Cardiac fibroblast (primary cell): ENCODE measurements at regions not wholly inside any gene's neighbourhood (a gene's known extent, or its start where the extent isn't known, plus 50 kb on each side); places are given as distances from the start of the nearest gene placed in this dataset.
"Not testable (repeated sequence)": the region's sequence is repeated elsewhere in the genome, so short reads cannot be mapped to it uniquely, and the experiment has no call there.

Experiments
- DNase-seq, 2 donors: peaks; one replicate each; pipeline versions ENCODE4 v3.0.0 to v3.0.0-alpha.2; 2010; ENCODE audit warnings: low read depth in 2 of 2
- H3K4me3 ChIP-seq, 2 donors: replicated peaks in 1 of 2; 1 replicate in 1 of 2; 2 replicates in 1 of 2; pipeline ENCODE4 v1.5.1; 2011; ENCODE audit warnings: low read depth in 2 of 2, low read length in 2 of 2, mild to moderate bottlenecking in 2 of 2, moderate library complexity in 1 of 2
- TF ChIP-seq, protein P1 (sequence below): IDR thresholded peaks from one replicate; pipeline ENCODE4 v1.5.1; 2011; ENCODE audit warnings: low read depth, mild to moderate bottlenecking, low read length, inconsistent platforms

DNA sequence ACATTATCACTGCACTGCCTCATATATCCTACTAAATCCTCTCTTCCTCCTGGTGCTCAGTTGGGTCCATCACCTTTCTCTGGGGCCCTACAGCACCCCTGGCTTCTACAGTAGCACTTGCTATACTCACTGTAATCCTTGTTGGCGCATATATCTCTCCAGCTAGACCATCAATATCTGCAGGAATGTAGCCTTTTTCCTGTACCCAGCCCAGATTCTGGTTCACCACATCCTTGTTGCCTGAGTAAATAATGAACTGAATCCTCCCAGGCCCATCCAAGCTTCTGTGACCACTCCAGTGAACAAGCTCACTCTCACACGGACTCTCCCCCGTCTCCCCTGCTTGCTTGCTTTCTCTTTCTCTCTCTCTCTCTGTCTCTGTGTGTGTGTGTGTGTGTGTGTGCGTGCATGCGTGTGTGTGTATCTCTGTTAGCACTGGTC lies 62.5 kb upstream of the LIPC start:
- DNase-seq, result peak; percentile 41 to 52
- TF ChIP-seq, protein P1, sequence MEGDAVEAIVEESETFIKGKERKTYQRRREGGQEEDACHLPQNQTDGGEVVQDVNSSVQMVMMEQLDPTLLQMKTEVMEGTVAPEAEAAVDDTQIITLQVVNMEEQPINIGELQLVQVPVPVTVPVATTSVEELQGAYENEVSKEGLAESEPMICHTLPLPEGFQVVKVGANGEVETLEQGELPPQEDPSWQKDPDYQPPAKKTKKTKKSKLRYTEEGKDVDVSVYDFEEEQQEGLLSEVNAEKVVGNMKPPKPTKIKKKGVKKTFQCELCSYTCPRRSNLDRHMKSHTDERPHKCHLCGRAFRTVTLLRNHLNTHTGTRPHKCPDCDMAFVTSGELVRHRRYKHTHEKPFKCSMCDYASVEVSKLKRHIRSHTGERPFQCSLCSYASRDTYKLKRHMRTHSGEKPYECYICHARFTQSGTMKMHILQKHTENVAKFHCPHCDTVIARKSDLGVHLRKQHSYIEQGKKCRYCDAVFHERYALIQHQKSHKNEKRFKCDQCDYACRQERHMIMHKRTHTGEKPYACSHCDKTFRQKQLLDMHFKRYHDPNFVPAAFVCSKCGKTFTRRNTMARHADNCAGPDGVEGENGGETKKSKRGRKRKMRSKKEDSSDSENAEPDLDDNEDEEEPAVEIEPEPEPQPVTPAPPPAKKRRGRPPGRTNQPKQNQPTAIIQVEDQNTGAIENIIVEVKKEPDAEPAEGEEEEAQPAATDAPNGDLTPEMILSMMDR, result no peak
- no peak overlapping the region for H3K4me3 ChIP-seq

DNA sequence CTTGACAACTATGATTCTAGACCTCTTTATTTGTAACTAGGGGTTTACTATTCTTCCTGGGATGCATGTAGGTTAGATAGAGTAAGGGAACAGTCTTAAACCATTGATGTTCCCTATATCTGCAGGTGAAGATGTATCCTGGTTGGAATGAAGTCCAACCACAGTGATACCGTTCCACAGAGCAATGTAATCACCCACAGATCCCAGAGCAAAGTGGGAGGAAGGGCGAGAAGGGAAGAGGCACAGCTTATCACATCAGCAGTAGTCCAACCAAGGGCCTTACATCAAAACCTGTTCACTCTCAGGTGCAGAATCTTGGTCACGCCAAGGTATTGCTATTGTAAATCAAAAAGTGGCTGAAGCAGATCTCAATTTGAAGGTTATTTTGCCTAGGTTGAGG lies 61.8 kb upstream of the LIPC start:
- no peak for DNase-seq
- TF ChIP-seq, protein P1, result no peak
- H3K4me3 ChIP-seq, result no peak overlapping the region

DNA sequence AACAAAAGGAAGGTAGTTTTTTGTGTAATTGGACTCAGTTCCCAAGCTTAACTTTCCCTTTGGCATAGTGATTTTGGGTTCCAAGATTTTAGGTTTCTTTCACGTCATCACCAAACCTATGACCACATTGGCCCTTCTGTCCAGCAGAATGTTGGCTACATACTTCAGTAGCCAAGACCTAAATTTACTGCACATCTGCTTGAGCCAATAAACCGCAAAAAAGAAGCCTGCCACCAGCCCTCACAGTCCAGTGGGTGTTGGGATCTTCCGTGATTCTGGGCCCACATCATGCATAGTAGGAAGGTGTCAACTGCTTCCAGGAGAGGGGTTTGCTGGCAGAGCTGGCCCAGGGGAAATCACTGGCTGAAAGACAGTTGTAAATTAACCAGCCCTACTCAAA lies 57.6 kb upstream of the LIPC start:
- TF ChIP-seq, protein P1, result no peak
- H3K4me3 ChIP-seq, result no peak overlapping the region
- DNase-seq, result no peak

DNA sequence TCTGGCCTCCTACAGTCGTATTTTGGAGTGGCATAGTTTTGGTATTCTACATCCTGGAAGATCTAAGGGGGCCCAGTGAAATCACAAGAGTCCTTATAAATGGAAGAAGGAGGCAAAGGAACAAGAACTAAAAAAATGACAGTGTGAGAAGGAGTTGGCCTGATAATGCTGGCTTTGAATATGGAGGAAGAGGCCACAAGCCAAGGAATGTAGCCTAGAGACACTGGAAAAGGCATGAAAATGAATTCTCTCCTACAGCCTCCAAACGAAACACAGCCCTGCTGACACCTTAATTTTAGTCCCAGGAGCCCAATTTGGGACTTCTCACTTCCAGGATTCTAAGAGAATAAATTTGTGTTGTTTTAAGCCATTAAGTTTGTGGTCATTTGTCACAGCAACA lies 54.6 kb upstream of the LIPC start:
- H3K4me3 ChIP-seq, result no peak overlapping the region

DNA sequence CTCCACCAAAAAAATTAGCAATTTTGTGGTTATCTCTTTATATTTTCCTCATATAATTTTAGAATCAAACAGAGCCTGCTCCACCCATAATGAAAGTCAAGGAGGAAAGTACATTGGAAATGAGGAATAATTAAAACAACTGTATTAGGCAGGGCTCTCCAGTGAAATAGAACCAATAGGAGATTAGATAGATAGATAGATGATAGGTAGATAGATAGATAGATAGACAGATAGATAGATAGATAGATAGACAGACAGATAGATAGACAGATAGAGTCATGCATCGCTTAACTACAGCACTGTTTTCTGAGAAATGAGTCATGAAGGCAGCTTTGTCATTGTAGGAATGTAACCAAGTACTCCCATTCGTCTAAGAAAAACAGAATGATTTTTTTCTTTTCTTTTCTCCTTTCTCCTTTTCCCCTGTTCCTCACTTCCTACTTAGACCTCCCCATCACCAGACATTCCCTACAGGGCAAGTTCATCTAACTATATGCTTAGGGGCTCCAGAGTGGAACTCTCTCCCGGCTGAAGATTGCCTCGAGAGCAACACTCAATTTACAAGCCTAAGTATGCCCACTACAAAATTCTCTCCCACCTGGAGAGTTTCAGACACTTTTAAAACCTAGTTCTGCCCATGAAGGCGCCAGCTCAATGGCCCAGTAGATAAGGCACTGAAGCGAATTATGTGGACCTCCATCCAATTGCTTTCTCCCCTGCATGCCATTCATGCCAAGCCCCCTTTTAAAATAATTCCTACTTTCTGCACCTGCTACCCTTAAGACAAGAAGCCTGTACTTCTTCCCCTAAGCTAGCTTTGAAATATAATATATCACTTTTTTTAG lies 53.3 kb upstream of the LIPC start:
- H3K4me3 ChIP-seq, result no peak overlapping the region
- DNase-seq, result peak in 1 of 2 donors; percentile 62
- TF ChIP-seq, protein P1, result no peak

More for the DNA sequence above, 54.6 kb upstream of the LIPC start:
- no peak for DNase-seq
- TF ChIP-seq, protein P1, result no peak

DNA sequence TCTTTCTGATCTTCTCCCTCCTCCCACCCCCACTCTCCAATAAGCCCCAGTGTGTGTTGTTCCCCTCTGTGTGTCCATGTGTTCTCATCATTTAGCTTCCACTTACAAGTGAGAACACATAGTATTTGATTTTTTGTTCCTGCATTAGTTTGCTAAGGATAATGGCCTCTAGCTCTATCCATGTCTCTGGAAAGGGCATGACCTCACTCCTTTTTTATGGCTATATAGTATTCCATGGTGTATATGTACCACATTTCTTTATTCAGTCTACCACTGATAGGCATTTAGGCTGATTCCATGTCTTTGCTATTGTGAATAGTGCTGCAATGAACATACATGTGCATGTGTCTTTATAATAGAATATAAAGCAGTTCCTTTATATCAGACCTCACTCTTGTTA lies 52.3 kb upstream of the LIPC start:
- DNase-seq, H3K4me3 ChIP-seq: not testable (repeated sequence)

DNA sequence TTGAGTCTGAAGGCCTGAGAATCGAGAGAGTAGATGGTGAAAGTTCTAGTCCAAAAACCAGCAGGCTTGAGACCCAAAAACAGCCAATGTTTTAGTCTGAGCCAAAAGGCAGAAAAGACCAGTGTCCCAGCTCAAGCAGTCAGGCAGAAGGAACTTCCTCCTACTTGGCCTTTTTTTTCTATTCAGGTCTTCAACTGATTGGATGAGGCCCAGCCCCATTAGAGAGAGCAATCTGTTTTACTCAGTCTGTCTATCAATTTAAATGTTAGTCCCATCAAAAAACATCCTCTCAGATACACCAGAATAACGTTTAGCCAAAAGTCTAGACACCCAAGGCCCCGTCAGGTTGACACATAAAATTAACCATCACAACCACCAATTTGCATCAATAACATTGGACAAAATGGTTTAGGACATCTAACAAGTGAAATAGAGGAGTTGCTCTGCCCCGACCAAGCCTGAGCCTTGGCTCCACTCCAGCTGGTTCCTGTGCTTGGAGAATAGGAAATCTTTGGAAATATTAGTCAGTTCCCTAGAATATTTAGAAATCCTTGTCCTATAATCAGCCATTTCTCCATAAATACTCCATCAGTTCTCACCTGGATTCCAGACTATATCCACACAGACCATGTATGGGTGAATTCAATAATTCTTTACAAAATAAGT lies 51.4 kb upstream of the LIPC start:
- TF ChIP-seq, protein P1, result no peak
- peak in 1 of 2 donors; percentile 26 for DNase-seq
- H3K4me3 ChIP-seq, result no peak overlapping the region
